NB4 (cell line): ENCODE measurements at regions not wholly inside any gene's neighbourhood (a gene's known extent, or its start where the extent isn't known, plus 50 kb on each side); places are given as distances from the start of the nearest gene placed in this dataset.

Experiments used
- MAX ChIP-seq: IDR thresholded peaks from 2 replicates; pipeline ENCODE4 v1.6.1; 2011; ENCODE audit warnings: low read depth, low read length
- MYC ChIP-seq: IDR thresholded peaks from 2 replicates; pipeline ENCODE4 v1.6.1; 2011; ENCODE audit warnings: low read depth, low read length
- POLR2A ChIP-seq: IDR thresholded peaks from 2 replicates; pipeline ENCODE4 v1.6.1; 2011; ENCODE audit warnings: mild to moderate bottlenecking; ENCODE audit not compliant: insufficient read length; ENCODE audit errors: extremely low read depth
- TF ChIP-seq, protein P1 (sequence below): IDR thresholded peaks from one replicate; pipeline ENCODE4 v1.5.1; 2012; ENCODE audit warnings: low read depth, low read length

GRCh38 chr6:6860863-6861262 is 246.9 kb upstream of the RREB1 start:
- TF ChIP-seq, protein P1, sequence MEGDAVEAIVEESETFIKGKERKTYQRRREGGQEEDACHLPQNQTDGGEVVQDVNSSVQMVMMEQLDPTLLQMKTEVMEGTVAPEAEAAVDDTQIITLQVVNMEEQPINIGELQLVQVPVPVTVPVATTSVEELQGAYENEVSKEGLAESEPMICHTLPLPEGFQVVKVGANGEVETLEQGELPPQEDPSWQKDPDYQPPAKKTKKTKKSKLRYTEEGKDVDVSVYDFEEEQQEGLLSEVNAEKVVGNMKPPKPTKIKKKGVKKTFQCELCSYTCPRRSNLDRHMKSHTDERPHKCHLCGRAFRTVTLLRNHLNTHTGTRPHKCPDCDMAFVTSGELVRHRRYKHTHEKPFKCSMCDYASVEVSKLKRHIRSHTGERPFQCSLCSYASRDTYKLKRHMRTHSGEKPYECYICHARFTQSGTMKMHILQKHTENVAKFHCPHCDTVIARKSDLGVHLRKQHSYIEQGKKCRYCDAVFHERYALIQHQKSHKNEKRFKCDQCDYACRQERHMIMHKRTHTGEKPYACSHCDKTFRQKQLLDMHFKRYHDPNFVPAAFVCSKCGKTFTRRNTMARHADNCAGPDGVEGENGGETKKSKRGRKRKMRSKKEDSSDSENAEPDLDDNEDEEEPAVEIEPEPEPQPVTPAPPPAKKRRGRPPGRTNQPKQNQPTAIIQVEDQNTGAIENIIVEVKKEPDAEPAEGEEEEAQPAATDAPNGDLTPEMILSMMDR: no peak
- TF ChIP-seq POLR2A (no peak), MYC (no peak), MAX (no peak)
